ENCODE measurements at regions not wholly inside any gene's neighbourhood (a gene's known extent, or its start where the extent isn't known, plus 50 kb on each side); places are given as distances from the start of the nearest gene placed in this dataset.
"Not testable (repeated sequence)": the region's sequence is repeated elsewhere in the genome, so short reads cannot be mapped to it uniquely, and the experiment has no call there.

- no peak for DNase-seq (ENCODE audit: extremely low read depth in 1 of 2, low read depth in 1 of 2)
These were observed 87.2 kb upstream of the NCOR2 start for GRCh38 chr12:124654666-124655047.

GRCh38 chr12:124653169-124653931 is 85.9 kb upstream of the NCOR2 start:
- DNase-seq (ENCODE audit: extremely low read depth in 1 of 2, low read depth in 1 of 2), result no peak

- no peak for DNase-seq (ENCODE audit: extremely low read depth in 1 of 2, low read depth in 1 of 2)
These were observed 85.2 kb upstream of the NCOR2 start for GRCh38 chr12:124652661-124653060.

GRCh38 chr12:124651516-124652273 is 84.3 kb upstream of the NCOR2 start:
- DNase-seq (ENCODE audit: extremely low read depth in 1 of 2, low read depth in 1 of 2), result no peak

- DNase-seq (ENCODE audit: extremely low read depth in 1 of 2, low read depth in 1 of 2), result no peak
These were observed 83.5 kb upstream of the NCOR2 start for GRCh38 chr12:124650912-124651311.

- DNase-seq (ENCODE audit: extremely low read depth in 1 of 2, low read depth in 1 of 2), result no peak
These were observed 81.4 kb upstream of the NCOR2 start for GRCh38 chr12:124648710-124649384.

- no peak for DNase-seq (ENCODE audit: extremely low read depth in 1 of 2, low read depth in 1 of 2)
These were observed 79.9 kb upstream of the NCOR2 start for GRCh38 chr12:124647316-124647715.

- DNase-seq (ENCODE audit: extremely low read depth in 1 of 2, low read depth in 1 of 2), result peak; percentile 30 to 53
These were observed 79.2 kb upstream of the NCOR2 start for GRCh38 chr12:124646385-124647230.

GRCh38 chr12:124645530-124646244 is 78.3 kb upstream of the NCOR2 start:
- no peak for DNase-seq (ENCODE audit: extremely low read depth in 1 of 2, low read depth in 1 of 2)

GRCh38 chr12:124643768-124644167 is 76.4 kb upstream of the NCOR2 start:
- not testable (repeated sequence) for DNase-seq (ENCODE audit: extremely low read depth in 1 of 2, low read depth in 1 of 2)

- no peak for DNase-seq (ENCODE audit: extremely low read depth in 1 of 2, low read depth in 1 of 2)
These were observed 74.7 kb upstream of the NCOR2 start for GRCh38 chr12:124642105-124642504.

GRCh38 chr12:124641591-124641990 is 74.2 kb upstream of the NCOR2 start:
- no peak for DNase-seq (ENCODE audit: extremely low read depth in 1 of 2, low read depth in 1 of 2)

- DNase-seq (ENCODE audit: extremely low read depth in 1 of 2, low read depth in 1 of 2), result no peak
These were observed 72.6 kb upstream of the NCOR2 start for GRCh38 chr12:124640056-124640455.

GRCh38 chr12:124639122-124639806 is 71.9 kb upstream of the NCOR2 start:
- DNase-seq (ENCODE audit: extremely low read depth in 1 of 2, low read depth in 1 of 2), result no peak

GRCh38 chr12:124637581-124637981 is 70.2 kb upstream of the NCOR2 start:
- DNase-seq (ENCODE audit: extremely low read depth in 1 of 2, low read depth in 1 of 2), result no peak

GRCh38 chr12:124637163-124637562 is 69.8 kb upstream of the NCOR2 start:
- DNase-seq (ENCODE audit: extremely low read depth in 1 of 2, low read depth in 1 of 2), result no peak

GRCh38 chr12:124636138-124636978 is 68.9 kb upstream of the NCOR2 start:
- DNase-seq (ENCODE audit: extremely low read depth in 1 of 2, low read depth in 1 of 2), result peak in 1 of 2 donors; percentile 68

- DNase-seq (ENCODE audit: extremely low read depth in 1 of 2, low read depth in 1 of 2), result no peak
These were observed 67.9 kb upstream of the NCOR2 start for GRCh38 chr12:124635316-124635715.

All from stimulated activated CD8-positive, alpha-beta memory T cell treated with anti-CD3 and anti-CD28 coated beads, Interleukin-7, amount 100 ng/mL, for 48 hours (primary cell).